Chondrocyte (in vitro differentiated cells): ENCODE measurements at regions not wholly inside any gene's neighbourhood (a gene's known extent, or its start where the extent isn't known, plus 50 kb on each side); places are given as distances from the start of the nearest gene placed in this dataset.

ENCODE experiments used
- DNase-seq: peaks from one replicate; pipeline ENCODE4 v3.0.0; 2021; ENCODE audit warnings: mixed read lengths, low spot score
- H3K27ac Mint-ChIP-seq: one replicate; pipeline ENCODE4 v1.8.0; 2021; ENCODE audit warnings: mild to moderate bottlenecking, moderate library complexity, mixed read lengths; ENCODE audit not compliant: unreplicated experiment
- H3K27me3 Mint-ChIP-seq: 2 replicates; pipeline ENCODE4 v1.8.0; 2021; ENCODE audit warnings: low read depth, mixed read lengths
- H3K36me3 Mint-ChIP-seq: 2 replicates; pipeline ENCODE4 v1.8.0; 2021; ENCODE audit warnings: low read depth, mixed read lengths
- H3K4me1 Mint-ChIP-seq: 2 replicates; pipeline ENCODE4 v1.8.0; 2021; ENCODE audit warnings: low read depth, mild to moderate bottlenecking, mixed read lengths
- H3K4me3 Mint-ChIP-seq: one replicate; pipeline ENCODE4 v1.8.0; 2021; ENCODE audit warnings: mild to moderate bottlenecking, moderate library complexity, mixed read lengths; ENCODE audit not compliant: unreplicated experiment
- H3K9me3 Mint-ChIP-seq: 2 replicates; pipeline ENCODE4 v1.8.0; 2021; ENCODE audit warnings: low read depth, mixed read lengths
- TF ChIP-seq, protein P1 (sequence below): fragments of 200-600 bp; sonication (generic); IDR thresholded peaks from 2 replicates; pipeline ENCODE4 v1.5.0; 2021; ENCODE audit warnings: antibody characterized with exemption, mild to moderate bottlenecking, moderate library complexity

DNA sequence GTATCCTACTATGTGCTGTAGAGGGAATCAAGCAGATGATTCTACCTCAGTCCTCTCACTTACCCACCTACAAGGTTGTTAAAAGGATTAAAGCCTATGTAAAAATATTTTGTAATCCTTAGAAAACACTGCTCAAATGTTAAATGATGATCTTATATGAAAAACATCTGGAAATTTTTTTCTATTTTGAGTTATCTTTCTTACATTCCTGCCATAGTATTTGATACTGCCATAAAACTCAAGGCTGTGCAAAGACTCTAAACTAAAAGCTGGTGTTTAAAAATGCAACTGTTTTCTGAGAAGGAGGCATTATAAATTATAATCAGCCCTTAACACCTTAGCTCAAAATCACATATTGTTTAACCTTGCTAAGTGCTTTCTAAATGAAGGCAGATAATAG is 474.2 kb downstream of the PRELID2 start:
- H3K27ac Mint-ChIP-seq: no peak overlapping the region

DNA sequence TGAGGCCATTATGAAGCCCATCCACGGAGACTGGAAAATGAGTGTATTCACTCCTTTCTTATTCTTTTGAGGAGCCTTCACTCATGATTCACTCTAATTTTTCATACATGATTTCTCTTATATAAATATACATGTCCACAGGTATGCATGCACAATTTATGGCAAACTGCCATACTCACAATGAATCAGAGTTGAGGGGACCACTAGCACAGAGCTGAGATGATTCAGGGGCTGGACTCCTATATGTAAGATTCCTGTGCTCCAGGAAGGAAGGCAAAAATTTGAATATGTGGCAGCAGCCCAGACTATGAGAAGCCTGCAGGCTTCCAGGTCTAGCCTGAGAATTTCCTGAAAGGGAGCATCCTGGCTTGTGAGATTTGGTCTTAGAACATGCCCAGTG is 484.6 kb downstream of the PRELID2 start:
- no peaks in the 10 kb centered on the region for H3K9me3 Mint-ChIP-seq

More for the DNA sequence above, 474.2 kb downstream of the PRELID2 start:
- H3K27me3 Mint-ChIP-seq: no peaks in the 10 kb centered on the region
- peaks cover 38% of the 10 kb centered on the region for H3K4me1 Mint-ChIP-seq
- peaks cover 16% of the 10 kb centered on the region for H3K9me3 Mint-ChIP-seq
- peaks cover 2% of the 10 kb centered on the region for H3K36me3 Mint-ChIP-seq
- TF ChIP-seq, protein P1, sequence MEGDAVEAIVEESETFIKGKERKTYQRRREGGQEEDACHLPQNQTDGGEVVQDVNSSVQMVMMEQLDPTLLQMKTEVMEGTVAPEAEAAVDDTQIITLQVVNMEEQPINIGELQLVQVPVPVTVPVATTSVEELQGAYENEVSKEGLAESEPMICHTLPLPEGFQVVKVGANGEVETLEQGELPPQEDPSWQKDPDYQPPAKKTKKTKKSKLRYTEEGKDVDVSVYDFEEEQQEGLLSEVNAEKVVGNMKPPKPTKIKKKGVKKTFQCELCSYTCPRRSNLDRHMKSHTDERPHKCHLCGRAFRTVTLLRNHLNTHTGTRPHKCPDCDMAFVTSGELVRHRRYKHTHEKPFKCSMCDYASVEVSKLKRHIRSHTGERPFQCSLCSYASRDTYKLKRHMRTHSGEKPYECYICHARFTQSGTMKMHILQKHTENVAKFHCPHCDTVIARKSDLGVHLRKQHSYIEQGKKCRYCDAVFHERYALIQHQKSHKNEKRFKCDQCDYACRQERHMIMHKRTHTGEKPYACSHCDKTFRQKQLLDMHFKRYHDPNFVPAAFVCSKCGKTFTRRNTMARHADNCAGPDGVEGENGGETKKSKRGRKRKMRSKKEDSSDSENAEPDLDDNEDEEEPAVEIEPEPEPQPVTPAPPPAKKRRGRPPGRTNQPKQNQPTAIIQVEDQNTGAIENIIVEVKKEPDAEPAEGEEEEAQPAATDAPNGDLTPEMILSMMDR: no peak
- DNase-seq: no peak
- H3K4me3 Mint-ChIP-seq: no peak overlapping the region

DNA sequence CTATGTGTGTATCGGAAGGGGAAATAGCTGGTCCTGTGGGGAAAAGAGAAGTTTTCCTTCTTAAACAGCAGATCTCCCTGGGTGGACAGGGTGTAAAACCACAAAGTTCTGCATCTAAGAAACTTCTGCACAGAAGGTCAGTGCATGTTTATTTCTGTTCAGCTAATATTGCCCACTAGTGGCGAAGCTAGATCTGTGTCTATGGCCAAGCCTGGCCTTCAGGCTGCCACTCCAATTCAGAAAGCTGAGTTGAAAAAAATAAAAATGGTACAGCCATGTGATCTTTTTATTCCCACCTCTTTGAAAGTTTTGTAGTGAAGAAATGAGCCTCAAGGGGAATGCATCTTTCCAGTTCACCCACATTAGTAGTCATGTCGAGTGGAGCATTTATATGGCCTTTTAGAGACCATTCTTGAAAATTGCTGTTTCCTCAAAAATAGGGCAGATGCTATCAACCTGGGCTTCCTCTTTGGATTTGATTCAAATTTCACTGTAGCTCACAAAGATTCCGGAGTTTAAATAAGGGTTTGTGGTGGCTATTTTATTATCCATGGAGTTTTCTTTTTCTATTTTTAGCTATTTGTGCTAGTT is 488.0 kb downstream of the PRELID2 start:
- peaks cover 29% of the 10 kb centered on the region for H3K4me1 Mint-ChIP-seq
- H3K4me3 Mint-ChIP-seq: no peak overlapping the region
- H3K27me3 Mint-ChIP-seq: no peaks in the 10 kb centered on the region
- H3K9me3 Mint-ChIP-seq: peaks cover 2% of the 10 kb centered on the region
- peaks cover 1% of the 10 kb centered on the region for H3K36me3 Mint-ChIP-seq
- no peak for DNase-seq
- TF ChIP-seq, protein P1: peak; percentile 90
- no peak overlapping the region for H3K27ac Mint-ChIP-seq

More for the DNA sequence above, 484.6 kb downstream of the PRELID2 start:
- no peaks in the 10 kb centered on the region for H3K27me3 Mint-ChIP-seq
- TF ChIP-seq, protein P1: no peak
- H3K36me3 Mint-ChIP-seq: no peaks in the 10 kb centered on the region
- H3K4me3 Mint-ChIP-seq: no peak overlapping the region
- no peak for DNase-seq
- no peak overlapping the region for H3K27ac Mint-ChIP-seq
- H3K4me1 Mint-ChIP-seq: peaks cover 24% of the 10 kb centered on the region

DNA sequence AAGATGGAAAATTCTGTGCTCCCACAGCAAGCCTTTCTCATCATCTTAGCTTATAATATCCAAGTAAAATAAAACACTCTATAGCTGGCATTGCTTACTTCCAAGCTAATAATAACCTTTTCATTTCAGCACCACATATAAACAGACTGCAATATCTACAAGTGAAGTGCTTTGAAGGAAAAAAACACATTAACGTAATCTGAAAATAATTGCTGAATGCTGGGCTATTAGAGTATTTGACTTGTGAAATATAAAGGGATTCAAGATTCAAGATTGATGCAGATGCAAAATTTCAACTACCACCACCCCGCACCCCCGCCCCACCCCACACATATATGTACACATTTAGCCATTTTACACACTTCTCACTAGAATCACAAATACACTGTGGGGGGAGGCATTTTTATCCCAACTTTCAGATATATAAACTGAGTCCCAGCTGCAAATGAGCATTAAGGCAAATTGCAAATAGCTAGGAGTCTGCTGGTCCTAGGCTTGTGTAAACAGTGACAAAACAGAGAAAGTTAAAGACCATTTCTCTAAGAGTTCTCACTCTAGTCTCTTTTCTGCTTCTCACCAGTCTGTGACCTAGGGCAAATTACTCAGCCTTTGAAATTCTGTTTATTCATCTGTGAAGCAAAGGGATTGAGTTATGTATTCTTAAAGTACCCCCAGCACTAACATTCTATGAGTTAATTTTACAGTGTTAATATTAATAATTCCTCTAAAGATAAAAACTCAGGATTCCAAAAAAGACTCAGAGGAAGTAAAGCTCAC is 489.4 kb downstream of the PRELID2 start:
- Mint-ChIP-seq H3K27ac (no peak overlapping the region), H3K4me1 (peaks cover 28% of the 10 kb centered on the region), H3K27me3 (no peaks in the 10 kb centered on the region), H3K9me3 (peaks cover 15% of the 10 kb centered on the region), H3K36me3 (peaks cover 2% of the 10 kb centered on the region), H3K4me3 (no peak overlapping the region)
- TF ChIP-seq, protein P1: no peak
- DNase-seq: no peak

DNA sequence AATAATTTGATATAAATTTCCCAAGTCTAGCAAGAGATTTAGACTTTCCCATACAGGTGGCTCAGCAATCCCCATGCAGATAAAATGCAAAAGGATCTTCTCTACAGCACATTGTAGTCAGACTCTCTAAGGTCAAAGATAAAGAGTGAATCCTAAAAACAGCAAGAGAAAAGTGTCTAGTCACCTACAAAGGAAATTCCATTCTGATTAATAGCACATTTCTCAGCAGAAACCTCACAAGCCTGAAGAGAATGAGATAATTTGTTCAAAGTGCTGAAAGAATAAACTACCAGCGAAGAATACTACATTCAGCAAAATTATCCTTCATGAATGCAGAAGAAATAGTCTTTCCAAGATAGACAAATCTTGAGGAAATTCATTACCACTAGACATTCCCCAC is 493.3 kb downstream of the PRELID2 start:
- no peak overlapping the region for H3K27ac Mint-ChIP-seq
- no peak overlapping the region for H3K4me3 Mint-ChIP-seq
- no peaks in the 10 kb centered on the region for H3K27me3 Mint-ChIP-seq
- H3K36me3 Mint-ChIP-seq: peaks cover 2% of the 10 kb centered on the region
- H3K9me3 Mint-ChIP-seq: peaks cover 15% of the 10 kb centered on the region
- TF ChIP-seq, protein P1: no peak
- DNase-seq: no peak
- peaks cover 16% of the 10 kb centered on the region for H3K4me1 Mint-ChIP-seq
